SK-N-SH (cell line): ENCODE measurements at regions not wholly inside any gene's neighbourhood (a gene's known extent, or its start where the extent isn't known, plus 50 kb on each side); places are given as distances from the start of the nearest gene placed in this dataset.

Experiments
- CTCF ChIA-PET: fragments of 300-600, 350-600 bp; formaldehyde crosslinking; extraction: SDS; loops from one replicate; lab custom pipeline; 2021; lab: Yijun Ruan, JAX
- POLR2A ChIA-PET: fragments of 350-600 bp; sonication (Branson Sonifier 250); formaldehyde crosslinking; extraction: SDS; loops from one replicate; lab custom pipeline; 2020; ENCODE audit warnings: antibody characterized with exemption, inconsistent platforms; lab: Yijun Ruan, JAX
- DNase-seq: peaks from one replicate; pipeline ENCODE4 v3.0.0; 2012
- H2AFZ ChIP-seq: fragments of 200-600 bp; sonication (generic); 2 replicates; pipeline ENCODE4 v1.8.1; 2016; ENCODE audit warnings: antibody characterized with exemption, mild to moderate bottlenecking, low read depth
- H3F3A ChIP-seq: fragments of 200-600 bp; sonication (generic); replicated peaks from 2 replicates; pipeline ENCODE3; 2016; ENCODE audit warnings: antibody characterized with exemption, mild to moderate bottlenecking; ENCODE audit not compliant: insufficient read depth
- H3K27ac ChIP-seq, 2 experiments: fragments of 200-500 bp in 1 of 2; fragments of 200-600 bp in 1 of 2; sonication (Bioruptor generic) in 1 of 2; sonication (generic), shearing (Covaris generic) in 1 of 2; 2 replicates each; pipeline versions ENCODE4 v1.5.1 to v1.6.1; 2014 to 2016; ENCODE audit warnings: low read depth in 2 of 2, inconsistent platforms in 1 of 2, low read length in 1 of 2, mild to moderate bottlenecking in 1 of 2, mixed read lengths in 1 of 2
- H3K27me3 ChIP-seq: fragments of 200-600 bp; sonication (generic), shearing (Covaris generic); 2 replicates; pipeline ENCODE4 v1.6.1; 2016; ENCODE audit warnings: mixed run types; ENCODE audit not compliant: insufficient read depth
- H3K36me3 ChIP-seq, 2 experiments: fragments of 200-500 bp in 1 of 2; fragments of 200-600 bp in 1 of 2; sonication (Bioruptor generic) in 1 of 2; sonication (generic) in 1 of 2; replicated peaks in 1 of 2; 2 replicates each; pipeline versions ENCODE3 to v1.5.1; 2014 to 2016; ENCODE audit warnings: low read length in 1 of 2, mild to moderate bottlenecking in 1 of 2; ENCODE audit not compliant: insufficient read depth in 2 of 2, control insufficient read depth in 1 of 2
- H3K4me1 ChIP-seq, 2 experiments: fragments of 200-500 bp in 1 of 2; fragments of 200-600 bp in 1 of 2; sonication (Bioruptor generic) in 1 of 2; sonication (generic), shearing (Covaris generic) in 1 of 2; 2 replicates each; pipeline versions ENCODE4 v1.5.1 to v1.6.1; 2014 to 2016; ENCODE audit warnings: low read depth in 1 of 2, low read length in 1 of 2, mixed run types in 1 of 2; ENCODE audit not compliant: insufficient read depth in 2 of 2, control insufficient read depth in 1 of 2
- H3K4me2 ChIP-seq: fragments of 200-600 bp; sonication (generic), shearing (Covaris generic); 2 replicates; pipeline ENCODE4 v1.6.1; 2017; ENCODE audit warnings: mixed run types
- H3K4me3 ChIP-seq, 2 experiments: fragments of 200-500 bp in 1 of 2; fragments of 200-600 bp in 1 of 2; sonication (Bioruptor generic) in 1 of 2; sonication (generic), shearing (Covaris generic) in 1 of 2; 2 replicates each; pipeline versions ENCODE4 v1.5.1 to v1.8.1; 2014 to 2016; ENCODE audit warnings: low read depth in 2 of 2, inconsistent platforms in 1 of 2, low read length in 1 of 2, mild to moderate bottlenecking in 1 of 2, mixed read lengths in 1 of 2, moderate library complexity in 1 of 2
- H3K79me2 ChIP-seq: fragments of 200-600 bp; sonication (generic); 2 replicates; pipeline ENCODE4 v1.8.1; 2017; ENCODE audit warnings: mild to moderate bottlenecking; ENCODE audit not compliant: insufficient read depth
- H3K9ac ChIP-seq: fragments of 200-600 bp; sonication (generic); 2 replicates; pipeline ENCODE4 v1.6.1; 2017; ENCODE audit warnings: mixed run types
- H3K9me2 ChIP-seq: fragments of 200-600 bp; sonication (generic); 2 replicates; pipeline ENCODE4 v1.6.1; 2017; ENCODE audit warnings: mixed run types
- H3K9me3 ChIP-seq: fragments of 200-600 bp; sonication (generic); 2 replicates; pipeline ENCODE4 v1.6.1; 2017; ENCODE audit warnings: mixed run types, mild to moderate bottlenecking, moderate library complexity
- H4K20me1 ChIP-seq: fragments of 200-600 bp; sonication (generic); 2 replicates; pipeline ENCODE4 v1.6.1; 2017; ENCODE audit warnings: mild to moderate bottlenecking, mixed run types; ENCODE audit not compliant: insufficient read depth
- EZH2phosphoT487 ChIP-seq: fragments of 200-600 bp; sonication (generic); IDR thresholded peaks from 2 replicates; pipeline ENCODE4 v1.6.1; 2017; ENCODE audit warnings: low read depth, mixed run types, mild to moderate bottlenecking, antibody characterized with exemption, moderate library complexity, borderline replicate concordance
- FOSL2 ChIP-seq: IDR thresholded peaks from 2 replicates; pipeline ENCODE4 v1.4.0; 2012; ENCODE audit warnings: low read depth, mild to moderate bottlenecking, moderate library complexity, borderline replicate concordance
- IRF3 ChIP-seq: fragments of 150-350 bp; IDR thresholded peaks from 2 replicates; pipeline ENCODE4 v1.6.1; 2016; ENCODE audit warnings: mild to moderate bottlenecking, low read depth, low read length
- JUND ChIP-seq: IDR thresholded peaks from 2 replicates; pipeline ENCODE4 v1.4.0; 2012
- MEF2A ChIP-seq: IDR thresholded peaks from 2 replicates; pipeline ENCODE4 v1.4.0; 2012; ENCODE audit warnings: low read depth, borderline replicate concordance
- MXI1 ChIP-seq: IDR thresholded peaks from 2 replicates; pipeline ENCODE4 v1.6.1; 2012; ENCODE audit warnings: mild to moderate bottlenecking, low read depth, low read length, improper control_type of control experiment
- NFIC ChIP-seq: IDR thresholded peaks from 2 replicates; pipeline ENCODE4 v1.4.0; 2012; ENCODE audit warnings: borderline replicate concordance
- NRF1 ChIP-seq: IDR thresholded peaks from 2 replicates; pipeline ENCODE4 v1.6.1; 2012; ENCODE audit warnings: low read depth, mild to moderate bottlenecking, low read length
- POLR2AphosphoS5 ChIP-seq: IDR thresholded peaks from 2 replicates; pipeline ENCODE4 v1.6.1; 2012; ENCODE audit warnings: low read depth, low read length
- RCOR1 ChIP-seq: fragments of 150-350 bp; IDR thresholded peaks from 2 replicates; pipeline ENCODE4 v1.6.1; 2017; ENCODE audit warnings: antibody characterized with exemption, low read length
- RFX5 ChIP-seq: IDR thresholded peaks from 2 replicates; pipeline ENCODE4 v1.6.1; 2012; ENCODE audit warnings: mild to moderate bottlenecking, improper control_type of control experiment, low read length
- RXRA ChIP-seq: IDR thresholded peaks from 2 replicates; pipeline ENCODE4 v1.4.0; 2012; ENCODE audit warnings: low read depth, mild to moderate bottlenecking, borderline replicate concordance
- SIN3A ChIP-seq: IDR thresholded peaks from 2 replicates; pipeline ENCODE4 v1.6.1; 2012; ENCODE audit warnings: low read depth, mild to moderate bottlenecking, low read length, moderate library complexity, borderline replicate concordance
- SMC3 ChIP-seq: IDR thresholded peaks from 2 replicates; pipeline ENCODE4 v1.6.1; 2012; ENCODE audit warnings: low read depth, low read length, improper control_type of control experiment
- TAF1 ChIP-seq: IDR thresholded peaks from 2 replicates; pipeline ENCODE4 v1.6.1; 2012; ENCODE audit warnings: low read depth, mild to moderate bottlenecking, low read length, moderate library complexity, borderline replicate concordance
- TCF12 ChIP-seq: IDR thresholded peaks from 2 replicates; pipeline ENCODE4 v1.4.0; 2012
- TEAD4 ChIP-seq: IDR thresholded peaks from 2 replicates; pipeline ENCODE4 v1.4.0; 2012; ENCODE audit warnings: mild to moderate bottlenecking, borderline replicate concordance; ENCODE audit not compliant: insufficient read depth
- WGBS: methylation state at CpG from one replicate; pipeline ENCODE4 v1.1.6; 2017; ENCODE audit warnings: low lambda C conversion rate; 5-methylcytosine and 5-hydroxymethylcytosine counted together
- TF ChIP-seq, protein P1 (sequence below): fragments of 150-350 bp; IDR thresholded peaks from 2 replicates; pipeline ENCODE4 v1.6.1; 2017; ENCODE audit warnings: antibody characterized with exemption, low read length, low read depth, borderline replicate concordance
- TF ChIP-seq, protein P2 (sequence below): IDR thresholded peaks from 2 replicates; pipeline ENCODE4 v1.4.0; 2012; ENCODE audit warnings: low read depth, borderline replicate concordance
- TF ChIP-seq, protein P3 (sequence below): IDR thresholded peaks from 2 replicates; pipeline ENCODE4 v1.4.0; 2012; ENCODE audit warnings: low read depth

GRCh38 chr13:105552078-105552477 is 983.4 kb downstream of the EFNB2 start:
- H3F3A ChIP-seq: no peaks in the 10 kb centered on the region
- H3K9me3 ChIP-seq: no peaks in the 10 kb centered on the region
- no peak overlapping the region for H3K4me2 ChIP-seq
- CTCF ChIA-PET: interaction anchor here (0.6 to 1.2 kb wide), 3 partner anchors 11 to 1233 kb away, joined by 3 read pairs; no protein-coding TSS in a partner anchor
- H3K9ac ChIP-seq: no peak overlapping the region
- H3K9me2 ChIP-seq: no peaks in the 10 kb centered on the region
- no peak overlapping the region for H3K4me3 ChIP-seq
- no peaks in the 10 kb centered on the region for H3K27me3 ChIP-seq
- no peak overlapping the region for H3K27ac ChIP-seq
- POLR2A ChIA-PET: no interaction called here
- no peak for TF ChIP-seq JUND
- TF ChIP-seq TCF12: no peak
- no peak for TF ChIP-seq SMC3
- TF ChIP-seq MXI1: no peak
- WGBS: 64% methylated on average over 12 of the region's 12 CpGs
- no peaks in the 10 kb centered on the region for H3K79me2 ChIP-seq
- DNase-seq: no peak
- H3K36me3 ChIP-seq: no peaks in the 10 kb centered on the region
- H4K20me1 ChIP-seq: no peaks in the 10 kb centered on the region
- no peaks in the 10 kb centered on the region for H3K4me1 ChIP-seq
- no peak overlapping the region for H2AFZ ChIP-seq

- 58% methylated on average over 3 of the region's 3 CpGs for WGBS
- Histone ChIP-seq H3K27ac (no peak overlapping the region), H3K79me2 (no peaks in the 10 kb centered on the region), H3K27me3 (no peaks in the 10 kb centered on the region), H3F3A (no peaks in the 10 kb centered on the region), H3K9me2 (no peaks in the 10 kb centered on the region), H3K4me1 (no peaks in the 10 kb centered on the region), H4K20me1 (no peaks in the 10 kb centered on the region), H3K9ac (no peak overlapping the region), H2AFZ (no peak overlapping the region), H3K36me3 (no peaks in the 10 kb centered on the region), H3K4me3 (no peak overlapping the region), H3K4me2 (no peak overlapping the region), H3K9me3 (no peaks in the 10 kb centered on the region)
- ChIA-PET POLR2A (no interaction called here), CTCF (no interaction called here)
- DNase-seq: no peak
- TF ChIP-seq, protein P1, sequence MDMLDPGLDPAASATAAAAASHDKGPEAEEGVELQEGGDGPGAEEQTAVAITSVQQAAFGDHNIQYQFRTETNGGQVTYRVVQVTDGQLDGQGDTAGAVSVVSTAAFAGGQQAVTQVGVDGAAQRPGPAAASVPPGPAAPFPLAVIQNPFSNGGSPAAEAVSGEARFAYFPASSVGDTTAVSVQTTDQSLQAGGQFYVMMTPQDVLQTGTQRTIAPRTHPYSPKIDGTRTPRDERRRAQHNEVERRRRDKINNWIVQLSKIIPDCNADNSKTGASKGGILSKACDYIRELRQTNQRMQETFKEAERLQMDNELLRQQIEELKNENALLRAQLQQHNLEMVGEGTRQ: no peak
- no peak for TF ChIP-seq SMC3
- TF ChIP-seq MXI1: no peak
- TF ChIP-seq RFX5: no peak
- no peak for TF ChIP-seq NRF1
- no peak for TF ChIP-seq POLR2AphosphoS5
- TF ChIP-seq RXRA: no peak
- TF ChIP-seq FOSL2: no peak
- no peak for TF ChIP-seq TEAD4
- TF ChIP-seq TCF12: no peak
- no peak for TF ChIP-seq EZH2phosphoT487
- no peak for TF ChIP-seq RCOR1
- TF ChIP-seq TAF1: no peak
- TF ChIP-seq NFIC: no peak
- TF ChIP-seq, protein P2, sequence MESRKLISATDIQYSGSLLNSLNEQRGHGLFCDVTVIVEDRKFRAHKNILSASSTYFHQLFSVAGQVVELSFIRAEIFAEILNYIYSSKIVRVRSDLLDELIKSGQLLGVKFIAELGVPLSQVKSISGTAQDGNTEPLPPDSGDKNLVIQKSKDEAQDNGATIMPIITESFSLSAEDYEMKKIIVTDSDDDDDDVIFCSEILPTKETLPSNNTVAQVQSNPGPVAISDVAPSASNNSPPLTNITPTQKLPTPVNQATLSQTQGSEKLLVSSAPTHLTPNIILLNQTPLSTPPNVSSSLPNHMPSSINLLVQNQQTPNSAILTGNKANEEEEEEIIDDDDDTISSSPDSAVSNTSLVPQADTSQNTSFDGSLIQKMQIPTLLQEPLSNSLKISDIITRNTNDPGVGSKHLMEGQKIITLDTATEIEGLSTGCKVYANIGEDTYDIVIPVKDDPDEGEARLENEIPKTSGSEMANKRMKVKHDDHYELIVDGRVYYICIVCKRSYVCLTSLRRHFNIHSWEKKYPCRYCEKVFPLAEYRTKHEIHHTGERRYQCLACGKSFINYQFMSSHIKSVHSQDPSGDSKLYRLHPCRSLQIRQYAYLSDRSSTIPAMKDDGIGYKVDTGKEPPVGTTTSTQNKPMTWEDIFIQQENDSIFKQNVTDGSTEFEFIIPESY: no peak
- TF ChIP-seq IRF3: no peak
- TF ChIP-seq SIN3A: no peak
- TF ChIP-seq, protein P3, sequence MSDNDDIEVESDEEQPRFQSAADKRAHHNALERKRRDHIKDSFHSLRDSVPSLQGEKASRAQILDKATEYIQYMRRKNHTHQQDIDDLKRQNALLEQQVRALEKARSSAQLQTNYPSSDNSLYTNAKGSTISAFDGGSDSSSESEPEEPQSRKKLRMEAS: no peak
- TF ChIP-seq MEF2A: no peak
Measured at GRCh38 chr13:105547851-105548250, 987.6 kb downstream of the EFNB2 start.
